ENCODE measurements at regions not wholly inside any gene's neighbourhood (a gene's known extent, or its start where the extent isn't known, plus 50 kb on each side); places are given as distances from the start of the nearest gene placed in this dataset.

DNA sequence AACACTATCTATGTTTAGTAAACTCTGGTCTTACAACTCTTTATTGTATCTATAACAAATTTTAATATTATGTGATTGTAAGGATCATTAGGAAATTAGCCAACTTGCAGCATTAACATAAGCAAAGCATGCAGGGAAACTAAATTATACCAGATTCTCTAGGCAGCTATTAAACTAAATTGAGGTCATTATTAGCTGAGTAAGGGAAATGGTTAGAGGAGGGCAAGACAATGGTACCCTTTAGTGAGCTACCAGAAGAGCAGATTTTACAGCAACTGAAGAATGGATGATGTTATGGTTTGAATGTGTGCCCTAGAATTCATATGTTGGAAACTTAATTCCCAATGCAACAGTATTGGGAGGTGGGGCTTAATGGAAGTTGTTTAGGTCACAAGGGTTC, 79.1 kb downstream of the SMPDL3A start:
- no peaks in the 10 kb centered on the region for H3K79me2 ChIP-seq (ENCODE audit: insufficient read depth)
- TF ChIP-seq ELF1 (IDR thresholded peaks at IDR 0.05) (no peak), NRF1 (IDR thresholded peaks at IDR 0.05; ENCODE audit: low read depth, low read length) (no peak), GABPA (IDR thresholded peaks at IDR 0.05; ENCODE audit: low read depth) (no peak), CHD2 (IDR thresholded peaks at IDR 0.05; ENCODE audit: low read length, partially characterized antibody) (no peak), RFX5 (IDR thresholded peaks at IDR 0.05; ENCODE audit: low read length) (no peak), NFIC (IDR thresholded peaks at IDR 0.05; ENCODE audit: borderline replicate concordance) (no peak), SMC3 (IDR thresholded peaks at IDR 0.05; ENCODE audit: low read depth, low read length) (no peak), TAF1 (IDR thresholded peaks at IDR 0.05; ENCODE audit: borderline replicate concordance, low read depth, low read length) (no peak), RAD21 (IDR thresholded peaks at IDR 0.05; ENCODE audit: low read length) (no peak), SIN3A (IDR thresholded peaks at IDR 0.05; ENCODE audit: borderline replicate concordance, low read depth, low read length) (no peak), FOXJ3 (CRISPR knock-in tag; IDR thresholded peaks at IDR 0.05) (no peak), FOSL2 (IDR thresholded peaks at IDR 0.05; ENCODE audit: borderline replicate concordance, low read depth) (no peak), FOXM1 (IDR thresholded peaks at IDR 0.05; ENCODE audit: low read depth) (no peak)
- TF ChIP-seq, protein P1, sequence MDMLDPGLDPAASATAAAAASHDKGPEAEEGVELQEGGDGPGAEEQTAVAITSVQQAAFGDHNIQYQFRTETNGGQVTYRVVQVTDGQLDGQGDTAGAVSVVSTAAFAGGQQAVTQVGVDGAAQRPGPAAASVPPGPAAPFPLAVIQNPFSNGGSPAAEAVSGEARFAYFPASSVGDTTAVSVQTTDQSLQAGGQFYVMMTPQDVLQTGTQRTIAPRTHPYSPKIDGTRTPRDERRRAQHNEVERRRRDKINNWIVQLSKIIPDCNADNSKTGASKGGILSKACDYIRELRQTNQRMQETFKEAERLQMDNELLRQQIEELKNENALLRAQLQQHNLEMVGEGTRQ (IDR thresholded peaks at IDR 0.05; ENCODE audit: borderline replicate concordance, low read depth, low read length), result no peak
- TF ChIP-seq, protein P2, sequence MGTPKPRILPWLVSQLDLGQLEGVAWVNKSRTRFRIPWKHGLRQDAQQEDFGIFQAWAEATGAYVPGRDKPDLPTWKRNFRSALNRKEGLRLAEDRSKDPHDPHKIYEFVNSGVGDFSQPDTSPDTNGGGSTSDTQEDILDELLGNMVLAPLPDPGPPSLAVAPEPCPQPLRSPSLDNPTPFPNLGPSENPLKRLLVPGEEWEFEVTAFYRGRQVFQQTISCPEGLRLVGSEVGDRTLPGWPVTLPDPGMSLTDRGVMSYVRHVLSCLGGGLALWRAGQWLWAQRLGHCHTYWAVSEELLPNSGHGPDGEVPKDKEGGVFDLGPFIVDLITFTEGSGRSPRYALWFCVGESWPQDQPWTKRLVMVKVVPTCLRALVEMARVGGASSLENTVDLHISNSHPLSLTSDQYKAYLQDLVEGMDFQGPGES (IDR thresholded peaks at IDR 0.05; ENCODE audit: low read depth, low read length), result no peak
- TF ChIP-seq, protein P3, sequence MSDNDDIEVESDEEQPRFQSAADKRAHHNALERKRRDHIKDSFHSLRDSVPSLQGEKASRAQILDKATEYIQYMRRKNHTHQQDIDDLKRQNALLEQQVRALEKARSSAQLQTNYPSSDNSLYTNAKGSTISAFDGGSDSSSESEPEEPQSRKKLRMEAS (IDR thresholded peaks at IDR 0.05; ENCODE audit: low read depth), result no peak
- TF ChIP-seq, protein P4, sequence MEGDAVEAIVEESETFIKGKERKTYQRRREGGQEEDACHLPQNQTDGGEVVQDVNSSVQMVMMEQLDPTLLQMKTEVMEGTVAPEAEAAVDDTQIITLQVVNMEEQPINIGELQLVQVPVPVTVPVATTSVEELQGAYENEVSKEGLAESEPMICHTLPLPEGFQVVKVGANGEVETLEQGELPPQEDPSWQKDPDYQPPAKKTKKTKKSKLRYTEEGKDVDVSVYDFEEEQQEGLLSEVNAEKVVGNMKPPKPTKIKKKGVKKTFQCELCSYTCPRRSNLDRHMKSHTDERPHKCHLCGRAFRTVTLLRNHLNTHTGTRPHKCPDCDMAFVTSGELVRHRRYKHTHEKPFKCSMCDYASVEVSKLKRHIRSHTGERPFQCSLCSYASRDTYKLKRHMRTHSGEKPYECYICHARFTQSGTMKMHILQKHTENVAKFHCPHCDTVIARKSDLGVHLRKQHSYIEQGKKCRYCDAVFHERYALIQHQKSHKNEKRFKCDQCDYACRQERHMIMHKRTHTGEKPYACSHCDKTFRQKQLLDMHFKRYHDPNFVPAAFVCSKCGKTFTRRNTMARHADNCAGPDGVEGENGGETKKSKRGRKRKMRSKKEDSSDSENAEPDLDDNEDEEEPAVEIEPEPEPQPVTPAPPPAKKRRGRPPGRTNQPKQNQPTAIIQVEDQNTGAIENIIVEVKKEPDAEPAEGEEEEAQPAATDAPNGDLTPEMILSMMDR (IDR thresholded peaks at IDR 0.05), result no peak
- TF ChIP-seq, protein P5, sequence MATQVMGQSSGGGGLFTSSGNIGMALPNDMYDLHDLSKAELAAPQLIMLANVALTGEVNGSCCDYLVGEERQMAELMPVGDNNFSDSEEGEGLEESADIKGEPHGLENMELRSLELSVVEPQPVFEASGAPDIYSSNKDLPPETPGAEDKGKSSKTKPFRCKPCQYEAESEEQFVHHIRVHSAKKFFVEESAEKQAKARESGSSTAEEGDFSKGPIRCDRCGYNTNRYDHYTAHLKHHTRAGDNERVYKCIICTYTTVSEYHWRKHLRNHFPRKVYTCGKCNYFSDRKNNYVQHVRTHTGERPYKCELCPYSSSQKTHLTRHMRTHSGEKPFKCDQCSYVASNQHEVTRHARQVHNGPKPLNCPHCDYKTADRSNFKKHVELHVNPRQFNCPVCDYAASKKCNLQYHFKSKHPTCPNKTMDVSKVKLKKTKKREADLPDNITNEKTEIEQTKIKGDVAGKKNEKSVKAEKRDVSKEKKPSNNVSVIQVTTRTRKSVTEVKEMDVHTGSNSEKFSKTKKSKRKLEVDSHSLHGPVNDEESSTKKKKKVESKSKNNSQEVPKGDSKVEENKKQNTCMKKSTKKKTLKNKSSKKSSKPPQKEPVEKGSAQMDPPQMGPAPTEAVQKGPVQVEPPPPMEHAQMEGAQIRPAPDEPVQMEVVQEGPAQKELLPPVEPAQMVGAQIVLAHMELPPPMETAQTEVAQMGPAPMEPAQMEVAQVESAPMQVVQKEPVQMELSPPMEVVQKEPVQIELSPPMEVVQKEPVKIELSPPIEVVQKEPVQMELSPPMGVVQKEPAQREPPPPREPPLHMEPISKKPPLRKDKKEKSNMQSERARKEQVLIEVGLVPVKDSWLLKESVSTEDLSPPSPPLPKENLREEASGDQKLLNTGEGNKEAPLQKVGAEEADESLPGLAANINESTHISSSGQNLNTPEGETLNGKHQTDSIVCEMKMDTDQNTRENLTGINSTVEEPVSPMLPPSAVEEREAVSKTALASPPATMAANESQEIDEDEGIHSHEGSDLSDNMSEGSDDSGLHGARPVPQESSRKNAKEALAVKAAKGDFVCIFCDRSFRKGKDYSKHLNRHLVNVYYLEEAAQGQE (IDR thresholded peaks at IDR 0.05; ENCODE audit: low read depth, low read length), result no peak
- TF ChIP-seq, protein P6, sequence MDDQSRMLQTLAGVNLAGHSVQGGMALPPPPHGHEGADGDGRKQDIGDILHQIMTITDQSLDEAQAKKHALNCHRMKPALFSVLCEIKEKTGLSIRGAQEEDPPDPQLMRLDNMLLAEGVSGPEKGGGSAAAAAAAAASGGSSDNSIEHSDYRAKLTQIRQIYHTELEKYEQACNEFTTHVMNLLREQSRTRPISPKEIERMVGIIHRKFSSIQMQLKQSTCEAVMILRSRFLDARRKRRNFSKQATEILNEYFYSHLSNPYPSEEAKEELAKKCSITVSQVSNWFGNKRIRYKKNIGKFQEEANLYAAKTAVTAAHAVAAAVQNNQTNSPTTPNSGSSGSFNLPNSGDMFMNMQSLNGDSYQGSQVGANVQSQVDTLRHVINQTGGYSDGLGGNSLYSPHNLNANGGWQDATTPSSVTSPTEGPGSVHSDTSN (IDR thresholded peaks at IDR 0.05), result no peak
- TF ChIP-seq, protein P7, sequence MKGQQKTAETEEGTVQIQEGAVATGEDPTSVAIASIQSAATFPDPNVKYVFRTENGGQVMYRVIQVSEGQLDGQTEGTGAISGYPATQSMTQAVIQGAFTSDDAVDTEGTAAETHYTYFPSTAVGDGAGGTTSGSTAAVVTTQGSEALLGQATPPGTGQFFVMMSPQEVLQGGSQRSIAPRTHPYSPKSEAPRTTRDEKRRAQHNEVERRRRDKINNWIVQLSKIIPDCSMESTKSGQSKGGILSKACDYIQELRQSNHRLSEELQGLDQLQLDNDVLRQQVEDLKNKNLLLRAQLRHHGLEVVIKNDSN (IDR thresholded peaks at IDR 0.05; ENCODE audit: borderline replicate concordance, low read depth), result no peak
- no peak overlapping the region for H3K4me3 ChIP-seq (ENCODE audit: low read depth in 2 of 2, low read length in 1 of 2)
- no peaks in the 10 kb centered on the region for H3K36me3 ChIP-seq (replicated peaks in 1 of 2; ENCODE audit: control insufficient read depth in 1 of 2, insufficient read depth in 2 of 2, low read length in 1 of 2)
- H3K27ac ChIP-seq (ENCODE audit: low read depth in 2 of 2, low read length in 1 of 2), result no peak overlapping the region
- no peak overlapping the region for H2AFZ ChIP-seq (ENCODE audit: low read depth)
- no peak overlapping the region for H3K4me2 ChIP-seq
- no peaks in the 10 kb centered on the region for H3K27me3 ChIP-seq (ENCODE audit: insufficient read depth)
- H3K9me2 ChIP-seq, result no peaks in the 10 kb centered on the region
- no peak for DNase-seq
- no peaks in the 10 kb centered on the region for H4K20me1 ChIP-seq (ENCODE audit: insufficient read depth)
- ChIA-PET CTCF (interaction anchor here (1.7 to 2.9 kb wide), 4 partner anchors 10 to 512 kb away, joined by 4 to 53 read pairs (median 20); no protein-coding TSS in a partner anchor), POLR2A (no interaction called here)
- H3K9ac ChIP-seq, result no peak overlapping the region
- no peaks in the 10 kb centered on the region for H3K9me3 ChIP-seq
- H3F3A ChIP-seq (replicated peaks; ENCODE audit: insufficient read depth), result no peaks in the 10 kb centered on the region
- peaks cover 0 to 9% of the 10 kb centered on the region in 2 experiments; a peak in 1 of 4 replicates for H3K4me1 ChIP-seq (ENCODE audit: control insufficient read depth in 1 of 2, insufficient read depth in 2 of 2, low read depth in 1 of 2, low read length in 1 of 2)

All from SK-N-SH (cell line).